ENCODE measurements at regions not wholly inside any gene's neighbourhood (a gene's known extent, or its start where the extent isn't known, plus 50 kb on each side); places are given as distances from the start of the nearest gene placed in this dataset.
"Not testable (repeated sequence)": the region's sequence is repeated elsewhere in the genome, so short reads cannot be mapped to it uniquely, and the experiment has no call there.

GRCh38 chr10:4633776-4634175 is 192.2 kb upstream of the AKR1E2 start:
- no peak for FAIRE-seq

DNA sequence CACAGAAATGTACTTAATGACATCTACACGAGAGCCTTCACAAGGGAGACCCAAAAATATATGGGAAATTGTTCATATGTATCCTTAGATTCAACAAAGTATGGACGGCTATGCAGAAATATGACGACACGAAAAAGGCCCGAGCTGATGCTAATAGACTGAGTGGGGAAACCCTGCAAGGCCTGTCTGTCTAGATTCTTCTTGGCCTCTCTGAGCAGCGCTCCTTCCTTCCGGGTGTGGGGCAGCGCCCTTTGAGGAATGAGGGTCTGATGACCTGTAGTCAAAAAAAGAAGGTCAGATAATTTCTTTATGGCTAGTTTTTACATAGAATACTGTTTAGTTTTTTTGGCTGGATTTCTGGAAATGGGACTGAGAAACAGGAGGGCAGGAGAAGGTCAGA is 192.8 kb upstream of the AKR1E2 start:
- no peak for FAIRE-seq

DNA sequence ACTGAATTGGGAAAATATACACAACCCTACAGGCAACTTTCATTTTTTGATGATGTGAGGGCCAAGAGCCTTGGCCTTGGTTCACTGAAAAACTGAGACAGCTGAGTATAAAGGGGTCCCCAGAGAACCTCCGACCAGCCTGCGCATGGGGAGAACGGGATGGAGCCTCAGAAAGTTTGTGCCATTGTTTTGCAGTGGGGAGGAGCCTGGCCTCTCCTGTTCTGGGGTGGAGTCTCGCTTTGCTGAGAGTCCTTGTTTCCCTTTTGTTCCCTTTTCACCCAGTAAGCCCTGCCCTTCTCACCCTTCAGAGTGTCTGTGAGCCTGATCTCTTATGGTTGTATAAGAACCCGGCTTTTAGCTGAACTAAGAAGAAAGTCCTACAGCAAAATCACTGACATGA is 193.2 kb upstream of the AKR1E2 start:
- no peak for FAIRE-seq

DNA sequence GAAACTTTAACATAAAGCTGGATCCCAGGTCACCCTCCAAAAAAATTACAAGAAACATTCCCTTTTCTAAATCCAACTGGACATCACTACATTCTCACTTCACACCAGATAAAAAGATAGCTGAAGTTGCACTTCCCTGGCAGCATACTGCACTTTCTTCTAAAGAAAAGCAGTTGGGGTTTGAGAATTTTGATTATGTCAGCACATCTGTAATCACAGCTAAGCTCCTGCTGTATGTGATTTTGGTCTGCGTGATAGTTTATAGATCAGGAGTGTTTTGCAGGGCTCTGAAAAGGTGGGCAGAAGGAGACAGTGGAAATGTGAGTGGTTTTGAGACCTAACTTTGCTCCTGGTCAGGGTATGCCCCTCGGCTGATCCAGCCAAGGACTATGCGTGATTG is 199.1 kb upstream of the AKR1E2 start:
- no peak for FAIRE-seq

- no peak for FAIRE-seq
Observed at GRCh38 chr10:4623757-4624420, 202.1 kb upstream of the AKR1E2 start.

GRCh38 chr10:4623200-4623599 is 202.8 kb upstream of the AKR1E2 start:
- no peak for FAIRE-seq

DNA sequence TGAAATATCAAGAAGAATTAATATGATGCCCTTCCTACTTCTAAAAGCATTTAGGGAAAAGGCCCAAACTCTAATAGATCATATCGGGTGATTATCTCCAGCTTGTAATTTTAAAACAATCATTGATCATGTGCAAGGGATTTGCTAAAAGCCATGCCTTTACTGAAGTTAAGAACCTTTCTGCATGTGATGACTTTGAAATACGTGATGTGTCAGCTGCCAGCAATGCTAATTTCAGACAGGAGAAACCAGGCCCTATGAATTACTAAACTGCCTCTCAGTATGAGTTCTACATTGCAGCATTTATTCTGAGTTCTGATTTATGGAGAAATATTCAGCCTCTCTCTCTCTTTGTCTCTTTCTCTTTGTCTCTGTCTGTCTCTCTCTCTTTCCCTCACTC is 203.6 kb upstream of the AKR1E2 start:
- FAIRE-seq = no peak

DNA sequence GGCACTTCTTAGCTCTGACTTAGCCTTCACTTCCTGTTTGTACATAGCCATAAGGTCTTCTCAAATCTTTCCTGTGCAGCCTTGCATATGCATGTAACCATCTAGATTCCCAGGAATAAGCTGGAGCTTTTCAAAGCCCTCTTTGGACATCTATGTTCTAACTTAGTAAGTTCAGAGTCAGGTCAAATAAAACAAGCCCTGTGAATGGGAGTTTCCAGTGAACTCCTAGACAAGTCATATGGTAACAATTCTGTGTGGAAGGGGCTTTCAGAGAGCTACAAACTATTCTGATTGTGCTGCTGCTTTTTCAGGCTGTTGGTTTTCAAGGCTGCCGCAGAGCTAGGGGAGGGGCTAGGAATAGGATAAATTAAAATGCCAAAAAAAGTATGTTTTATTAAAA is 208.4 kb upstream of the AKR1E2 start:
- no peak for FAIRE-seq

DNA sequence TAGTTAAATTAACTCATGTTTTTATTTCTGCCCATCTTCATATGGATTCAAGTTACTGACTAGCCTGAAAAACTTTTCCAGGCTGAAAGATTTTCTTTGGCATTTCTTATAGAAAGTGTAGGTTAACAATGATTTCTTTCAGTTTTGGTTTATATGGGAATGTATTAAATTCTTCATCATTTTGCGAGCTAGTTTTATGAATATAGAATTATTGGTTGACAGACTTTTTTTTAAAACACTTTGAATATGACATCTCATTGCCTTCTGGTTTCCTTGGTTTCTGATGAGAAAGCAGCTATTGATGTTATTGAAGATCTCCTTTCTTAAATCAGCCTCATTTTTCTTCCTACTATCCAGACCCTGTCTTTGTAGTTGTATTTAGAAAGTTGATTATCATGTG is 211.0 kb upstream of the AKR1E2 start:
- no peak for FAIRE-seq

GRCh38 chr10:4609251-4609650 is 216.8 kb upstream of the AKR1E2 start:
- no peak for FAIRE-seq

- no peak for FAIRE-seq
Observed at GRCh38 chr10:4607681-4608080, 218.3 kb upstream of the AKR1E2 start.

DNA sequence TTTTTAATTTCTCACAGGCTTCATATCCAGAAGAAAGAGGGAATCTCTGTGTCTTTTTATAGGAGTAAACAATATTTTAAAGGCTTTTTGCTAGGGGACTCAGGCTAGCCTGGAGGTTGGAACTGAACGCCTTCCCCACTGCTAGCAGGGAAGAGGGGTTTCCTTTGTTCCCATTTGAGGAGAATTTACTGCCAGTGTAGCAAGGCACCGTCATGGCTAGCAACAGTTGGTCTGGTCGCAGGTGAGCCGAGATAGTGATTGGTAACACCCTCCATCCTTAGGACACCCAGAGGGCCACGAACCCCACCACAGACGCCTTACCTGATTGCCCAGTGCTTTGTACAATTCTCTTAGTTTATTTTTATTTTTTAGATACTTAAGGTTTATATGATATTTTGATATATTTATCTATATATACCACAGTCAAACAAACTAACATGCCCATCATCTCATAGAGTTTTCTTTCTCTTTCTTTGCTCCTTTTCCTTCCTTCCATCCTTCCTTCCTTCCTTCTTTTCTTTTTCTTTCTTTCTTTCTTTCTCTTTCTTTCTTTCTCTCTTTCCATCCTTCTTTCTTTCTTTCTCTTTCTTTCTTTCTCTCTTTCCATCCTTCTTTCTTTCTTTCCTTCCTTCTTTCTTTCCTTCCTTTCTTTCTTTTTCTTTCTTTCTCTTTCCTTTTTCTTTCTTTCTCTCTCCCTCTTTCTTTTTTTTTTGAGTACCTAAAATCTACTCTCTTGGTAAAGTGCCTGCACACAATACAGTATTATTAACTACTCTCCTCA is 219.0 kb upstream of the AKR1E2 start:
- no peak for FAIRE-seq

DNA sequence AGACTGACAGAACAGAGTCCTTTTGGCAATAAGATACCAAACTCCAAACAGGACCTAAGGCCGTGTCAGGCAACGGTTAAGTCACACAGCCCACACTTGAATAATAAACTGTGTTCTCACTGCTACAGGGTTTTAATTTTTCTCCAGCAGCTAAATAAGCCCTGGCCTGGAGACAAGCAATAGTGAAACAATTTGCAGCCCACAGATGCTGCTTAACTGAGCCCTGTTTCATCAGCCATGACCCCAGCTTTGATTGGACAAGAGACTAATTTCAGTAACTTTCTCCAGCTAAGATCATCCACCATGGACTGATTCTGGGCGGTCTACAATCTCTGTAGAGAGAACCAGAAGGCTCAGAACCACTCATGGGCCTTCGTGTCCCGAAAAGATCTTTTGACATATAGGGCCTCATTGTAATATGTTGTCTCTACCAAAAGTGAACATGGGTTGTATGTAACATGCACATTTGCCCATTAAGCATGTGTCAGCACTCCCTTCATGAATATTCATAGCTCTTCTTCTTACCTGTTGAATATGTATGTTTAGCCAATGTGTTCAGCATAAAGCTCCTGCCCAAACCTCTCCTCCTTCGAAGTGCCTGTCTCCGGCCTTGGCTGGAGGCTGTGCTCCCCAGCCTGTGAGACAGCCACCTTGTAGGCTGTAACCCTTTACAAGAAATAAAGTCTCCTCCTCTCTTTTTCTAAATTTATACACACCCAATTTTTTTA is 223.1 kb upstream of the AKR1E2 start:
- FAIRE-seq = no peak

- no peak for FAIRE-seq
Observed at GRCh38 chr10:4599471-4599870, 226.5 kb upstream of the AKR1E2 start.

DNA sequence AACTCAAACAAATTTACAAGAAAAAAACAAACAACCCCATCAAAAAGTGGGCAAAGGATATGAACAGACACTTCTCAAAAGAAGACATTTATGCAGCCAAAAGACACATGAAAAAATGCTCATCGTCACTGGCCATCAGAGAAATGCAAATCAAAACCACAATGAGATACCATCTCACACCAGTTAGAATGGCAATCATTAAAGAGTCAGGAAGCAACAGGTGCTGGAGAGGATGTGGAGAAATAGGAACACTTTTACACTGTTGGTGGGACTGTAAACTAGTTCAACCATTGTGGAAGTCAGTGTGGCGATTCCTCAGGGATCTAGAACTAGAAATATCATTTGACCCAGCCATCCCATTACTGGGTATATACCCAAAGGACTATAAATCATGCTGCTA is 228.1 kb upstream of the AKR1E2 start:
- not testable (repeated sequence) for FAIRE-seq

GRCh38 chr10:4596951-4597350 is 229.1 kb upstream of the AKR1E2 start:
- no peak for FAIRE-seq

DNA sequence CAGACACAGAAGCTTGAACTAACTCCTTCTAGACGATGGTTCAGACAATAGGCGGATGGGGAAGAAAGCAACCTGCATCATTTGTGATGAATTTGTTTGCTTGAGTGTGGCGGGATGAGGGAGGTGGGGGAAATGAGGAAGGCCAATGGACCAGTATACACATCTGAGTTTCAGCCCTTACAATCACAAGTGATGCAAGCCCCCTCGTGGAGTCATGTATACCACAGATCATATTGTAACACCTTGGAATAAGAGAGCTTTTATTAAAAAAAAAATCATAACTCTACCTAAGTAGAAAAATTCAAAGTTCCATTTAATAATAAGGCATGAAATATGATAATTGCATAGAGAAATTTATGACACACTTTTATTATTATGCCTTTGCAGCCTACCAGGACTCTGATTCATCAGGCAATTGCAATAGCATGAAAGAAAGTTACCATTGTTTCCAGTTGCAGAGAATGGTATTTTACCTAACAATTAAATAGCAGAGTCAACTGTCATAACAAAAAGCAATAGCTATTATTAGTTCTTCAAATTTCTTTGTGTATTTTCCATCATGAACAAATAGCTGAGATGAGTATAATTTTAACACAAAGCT is 230.2 kb upstream of the AKR1E2 start:
- FAIRE-seq = no peak

- no peak for FAIRE-seq
Observed at GRCh38 chr10:4590807-4591206, 235.2 kb upstream of the AKR1E2 start.

GRCh38 chr10:4588824-4589223 is 237.2 kb upstream of the AKR1E2 start:
- no peak for FAIRE-seq

- no peak for FAIRE-seq
Observed at GRCh38 chr10:4587466-4587865, 238.5 kb upstream of the AKR1E2 start.

GRCh38 chr10:4586776-4587175 is 239.2 kb upstream of the AKR1E2 start:
- no peak for FAIRE-seq

DNA sequence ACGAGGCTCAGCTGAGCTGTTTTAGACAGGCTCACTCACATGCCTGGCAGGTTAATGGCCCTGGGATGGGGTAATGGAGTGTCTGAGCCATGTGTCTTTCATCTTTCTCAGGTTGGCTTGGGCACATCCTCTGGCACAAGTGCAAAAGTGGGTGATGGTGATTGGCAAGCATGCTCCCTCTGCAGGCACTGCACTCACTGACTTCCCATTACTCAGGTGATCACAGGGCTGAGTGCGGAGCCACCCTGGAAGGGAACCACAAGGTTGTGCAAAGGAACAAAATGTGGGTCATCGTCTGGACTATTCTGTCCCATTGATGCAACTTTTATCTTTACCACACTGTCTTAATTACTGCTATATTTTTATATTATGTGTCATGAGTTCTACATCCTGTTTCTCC is 244.1 kb upstream of the AKR1E2 start:
- no peak for FAIRE-seq

DNA sequence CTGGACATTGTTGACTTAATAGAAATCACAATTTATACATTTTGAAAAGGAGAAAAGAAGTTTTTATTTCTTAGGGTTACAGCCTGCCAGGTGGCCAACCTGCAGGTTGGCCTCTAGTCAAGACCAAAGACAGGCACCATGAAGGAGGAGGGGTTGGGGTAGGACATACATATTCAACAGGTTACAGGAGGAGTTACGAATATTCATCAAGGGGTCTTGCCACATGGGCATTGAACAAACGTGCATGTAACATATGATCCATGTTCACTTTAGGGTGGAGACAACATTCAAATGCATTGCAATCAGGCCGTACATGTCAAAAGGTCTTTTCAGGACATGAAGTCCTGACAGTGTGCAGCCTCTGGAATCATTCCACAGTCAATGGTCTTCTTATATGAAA is 246.2 kb upstream of the AKR1E2 start:
- FAIRE-seq = no peak

GRCh38 chr10:4576206-4576605 is 249.8 kb upstream of the AKR1E2 start:
- no peak for FAIRE-seq
